GM10266 (cell line): ENCODE measurements at regions not wholly inside any gene's neighbourhood (a gene's known extent, or its start where the extent isn't known, plus 50 kb on each side); places are given as distances from the start of the nearest gene placed in this dataset.

ENCODE experiments used
- DNase-seq: peaks from one replicate; pipeline ENCODE4 v3.0.0; 2012; ENCODE audit errors: extremely low spot score
- TF ChIP-seq, protein P1 (sequence below): IDR thresholded peaks from 2 replicates; pipeline ENCODE4 v1.5.1; 2012; ENCODE audit warnings: mild to moderate bottlenecking, low read depth; ENCODE audit not compliant: control insufficient read depth, insufficient read depth; ENCODE audit errors: missing control alignments

DNA sequence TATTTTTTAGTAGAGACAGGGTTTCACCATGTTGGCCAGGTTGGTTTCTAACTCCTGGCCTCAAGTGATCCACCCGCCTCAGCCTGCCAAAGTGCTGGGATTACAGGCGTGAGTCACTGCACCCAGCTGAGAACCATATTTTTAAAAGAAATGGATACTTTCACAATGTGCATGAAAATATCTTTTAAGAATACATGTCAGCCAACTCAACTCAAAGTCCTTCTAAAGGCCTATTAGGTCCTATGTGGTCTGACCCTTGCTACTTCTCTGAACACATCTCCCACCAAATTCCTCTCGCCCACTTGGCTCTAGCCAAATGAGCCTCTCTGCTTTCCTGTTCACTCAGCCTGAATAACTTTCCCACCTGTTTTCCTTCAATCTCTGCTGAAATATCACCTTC lies 119.6 kb downstream of the MTX2 start:
- no peak for DNase-seq
- TF ChIP-seq, protein P1, sequence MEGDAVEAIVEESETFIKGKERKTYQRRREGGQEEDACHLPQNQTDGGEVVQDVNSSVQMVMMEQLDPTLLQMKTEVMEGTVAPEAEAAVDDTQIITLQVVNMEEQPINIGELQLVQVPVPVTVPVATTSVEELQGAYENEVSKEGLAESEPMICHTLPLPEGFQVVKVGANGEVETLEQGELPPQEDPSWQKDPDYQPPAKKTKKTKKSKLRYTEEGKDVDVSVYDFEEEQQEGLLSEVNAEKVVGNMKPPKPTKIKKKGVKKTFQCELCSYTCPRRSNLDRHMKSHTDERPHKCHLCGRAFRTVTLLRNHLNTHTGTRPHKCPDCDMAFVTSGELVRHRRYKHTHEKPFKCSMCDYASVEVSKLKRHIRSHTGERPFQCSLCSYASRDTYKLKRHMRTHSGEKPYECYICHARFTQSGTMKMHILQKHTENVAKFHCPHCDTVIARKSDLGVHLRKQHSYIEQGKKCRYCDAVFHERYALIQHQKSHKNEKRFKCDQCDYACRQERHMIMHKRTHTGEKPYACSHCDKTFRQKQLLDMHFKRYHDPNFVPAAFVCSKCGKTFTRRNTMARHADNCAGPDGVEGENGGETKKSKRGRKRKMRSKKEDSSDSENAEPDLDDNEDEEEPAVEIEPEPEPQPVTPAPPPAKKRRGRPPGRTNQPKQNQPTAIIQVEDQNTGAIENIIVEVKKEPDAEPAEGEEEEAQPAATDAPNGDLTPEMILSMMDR: no peak

- TF ChIP-seq, protein P1: no peak
- DNase-seq: no peak
Measured at GRCh38 chr2:176390276-176391147, 121.3 kb downstream of the MTX2 start.

DNA sequence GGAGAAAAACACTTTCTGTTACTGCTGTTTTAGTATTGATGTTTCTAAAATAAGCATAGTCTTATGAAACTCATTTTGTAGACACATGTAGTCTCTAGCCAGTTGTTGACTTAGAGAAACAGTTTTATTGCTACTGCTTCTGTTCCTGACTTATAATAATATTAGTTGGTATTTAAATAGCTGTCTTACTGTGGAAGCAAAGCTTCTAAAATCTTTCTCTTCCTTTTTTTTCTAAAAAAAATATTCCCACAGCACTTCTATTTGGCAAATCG lies 121.8 kb downstream of the MTX2 start:
- TF ChIP-seq, protein P1: no peak
- DNase-seq: no peak

DNA sequence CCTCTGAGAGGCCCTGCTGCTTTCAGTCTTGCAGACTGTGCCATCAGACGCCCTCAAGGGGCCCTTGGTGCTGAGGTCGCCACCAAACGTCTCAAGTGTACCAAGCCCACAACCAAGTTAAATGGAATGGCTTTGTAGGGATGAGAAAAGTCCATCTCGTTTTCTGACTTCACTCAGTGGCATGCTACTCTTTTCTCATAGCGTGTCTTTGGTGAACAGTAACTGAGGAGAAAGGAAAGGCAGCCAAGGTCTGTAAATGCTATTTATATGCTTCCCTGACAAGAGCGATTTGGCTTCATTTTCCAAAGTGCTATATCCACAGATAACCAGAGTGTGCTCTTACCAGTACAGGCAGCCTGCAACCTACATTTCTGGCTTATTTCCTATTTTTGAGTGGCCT lies 123.0 kb downstream of the MTX2 start:
- TF ChIP-seq, protein P1: no peak
- DNase-seq: no peak

GRCh38 chr2:176392744-176393414 lies 123.6 kb downstream of the MTX2 start:
- TF ChIP-seq, protein P1: no peak
- no peak for DNase-seq

DNA sequence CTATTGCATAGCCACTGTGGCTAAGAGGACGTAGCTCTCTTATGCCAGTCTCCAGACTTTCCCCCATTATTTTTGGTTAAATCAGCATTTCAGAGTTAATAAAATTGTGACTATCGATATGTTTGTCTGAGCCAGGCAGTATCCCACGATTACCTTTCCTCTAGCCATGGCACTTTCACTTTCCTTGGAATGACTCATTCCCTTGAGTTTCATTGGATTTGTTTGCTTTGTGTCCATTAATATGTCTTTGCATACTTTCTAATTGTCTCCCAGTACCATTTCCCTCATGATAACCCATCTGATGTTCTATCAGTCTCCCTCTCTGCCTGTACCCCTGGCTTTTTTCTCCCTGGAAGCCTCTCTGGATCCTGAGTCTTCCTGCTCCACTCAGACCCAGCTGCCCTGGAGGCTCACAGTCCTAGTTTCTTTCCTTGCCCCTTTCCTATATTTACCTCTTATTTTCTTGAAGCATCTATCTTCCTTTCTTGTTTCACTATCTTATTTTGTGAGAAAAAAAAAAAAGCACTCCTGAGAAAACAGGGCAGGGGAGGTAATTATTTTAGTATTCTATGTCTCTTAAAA lies 126.1 kb downstream of the MTX2 start:
- TF ChIP-seq, protein P1: no peak
- DNase-seq: no peak
